ENCODE measurements at regions not wholly inside any gene's neighbourhood (a gene's known extent, or its start where the extent isn't known, plus 50 kb on each side); places are given as distances from the start of the nearest gene placed in this dataset.

DNA sequence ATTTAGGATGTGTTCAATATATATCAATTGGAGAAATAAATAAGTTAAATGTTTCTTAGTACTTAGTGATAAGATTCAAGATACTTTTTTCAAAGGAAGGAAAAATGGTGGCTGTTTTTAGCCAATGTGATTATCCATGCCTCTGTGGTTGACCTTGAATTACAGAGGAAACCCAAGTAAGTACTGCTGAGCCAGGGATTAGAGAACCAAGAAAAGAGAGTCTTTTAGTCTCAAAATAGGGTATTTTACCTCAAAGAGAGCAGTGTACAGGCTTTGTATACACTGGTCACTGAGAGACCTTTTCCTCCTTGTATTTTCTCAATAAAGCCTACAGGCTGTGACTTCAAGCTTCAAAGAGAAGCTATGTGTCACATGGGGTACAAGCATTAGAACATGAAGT lies 1075.3 kb downstream of the ADGRL3 start:
- Histone ChIP-seq H3K27me3 (replicated peaks in 1 of 2; ENCODE audit: control insufficient read depth in 2 of 2, insufficient read depth in 2 of 2, low read length in 1 of 2) (no peaks in the 10 kb centered on the region), H3K79me2 (ENCODE audit: control insufficient read depth, insufficient read depth, low read length) (no peaks in the 10 kb centered on the region), H4K20me1 (ENCODE audit: control insufficient read depth, insufficient read depth) (no peaks in the 10 kb centered on the region), H3K36me3 (ENCODE audit: control insufficient read depth in 2 of 2, insufficient read depth in 2 of 2, low read length in 1 of 2) (no peaks in the 10 kb centered on the region), H3K9ac (ENCODE audit: control insufficient read depth, insufficient read depth, low read length) (no peak overlapping the region), H3K27ac (ENCODE audit: control insufficient read depth, insufficient read depth) (no peak overlapping the region), H3K4me3 (no peak overlapping the region), H3K4me2 (ENCODE audit: control insufficient read depth, insufficient read depth) (no peak overlapping the region), H3K9me3 (replicated peaks; ENCODE audit: control insufficient read depth, insufficient read depth, low read length) (no peaks in the 10 kb centered on the region), H3K4me1 (ENCODE audit: control insufficient read depth, insufficient read depth, low read length) (no peaks in the 10 kb centered on the region), H2AFZ (ENCODE audit: control insufficient read depth, low read depth, low read length) (no peak overlapping the region)
- DNase-seq (ENCODE audit: low read depth, low spot score) (no peak), FAIRE-seq (no peak), ATAC-seq (no peak)
- ChIA-PET POLR2A (interaction anchor here (1.1 kb wide), 1 partner anchor 13 kb away, joined by 3 read pairs; no protein-coding TSS in a partner anchor), CTCF (no interaction called here), RAD21 (ENCODE audit: unreplicated experiment) (no interaction called here), SMC1A (ENCODE audit: uncharacterized antibody, unreplicated experiment) (no interaction called here)
- intact Hi-C loops (cut with micrococcal nuclease; ENCODE audit: unreplicated experiment) (no loop called here), in situ Hi-C loops (cut with MboI) (no loop called here)
- BruUV-seq (replicated peaks): no TSS peak
- TF ChIP-seq RBBP5 (conservative IDR thresholded peaks at IDR 0.05) (no peak), PML (IDR thresholded peaks at IDR 0.05; ENCODE audit: low read length) (no peak), YBX1 (IDR thresholded peaks at IDR 0.05) (no peak), NR2C2 (IDR thresholded peaks at IDR 0.05; ENCODE audit: borderline replicate concordance, control insufficient read depth, insufficient read length, low read depth) (no peak)

DNA sequence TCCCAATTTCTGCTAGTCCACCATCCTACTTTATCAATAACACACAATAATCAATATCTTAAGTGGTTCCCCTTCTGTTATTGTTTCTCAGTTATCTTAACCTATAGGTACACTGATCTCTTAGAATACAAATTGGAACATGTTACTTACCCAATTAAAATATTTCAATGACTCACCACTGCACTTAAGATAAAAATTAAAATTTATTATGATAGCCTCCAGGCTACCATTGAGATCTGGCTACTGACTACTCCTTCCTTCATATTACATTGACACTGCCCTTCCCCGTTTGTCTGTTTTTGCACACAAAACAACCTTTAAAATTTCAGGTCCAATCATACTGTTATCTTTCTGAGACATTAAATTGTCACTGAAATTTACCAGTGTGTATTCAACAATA lies 1074.7 kb downstream of the ADGRL3 start:
- no peak overlapping the region for H3K9ac ChIP-seq (ENCODE audit: control insufficient read depth, insufficient read depth, low read length)
- no peak overlapping the region for H2AFZ ChIP-seq (ENCODE audit: control insufficient read depth, low read depth, low read length)
- no peaks in the 10 kb centered on the region for H3K27me3 ChIP-seq (replicated peaks in 1 of 2; ENCODE audit: control insufficient read depth in 2 of 2, insufficient read depth in 2 of 2, low read length in 1 of 2)
- FAIRE-seq (no peak), ATAC-seq (no peak), DNase-seq (ENCODE audit: low read depth, low spot score) (no peak)
- WGBS (ENCODE audit: insufficient coverage, insufficient replicate concordance, low lambda C conversion rate, missing lambda C conversion rate): 26% methylated on average over 1 of the region's 1 CpG
- RAD21 ChIA-PET (ENCODE audit: unreplicated experiment): no interaction called here
- CTCF ChIA-PET: no interaction called here
- in situ Hi-C loops (cut with MboI) (no loop called here), intact Hi-C loops (cut with micrococcal nuclease; ENCODE audit: unreplicated experiment) (no loop called here)
- no peaks in the 10 kb centered on the region for H3K4me1 ChIP-seq (ENCODE audit: control insufficient read depth, insufficient read depth, low read length)
- no peak overlapping the region for H3K4me3 ChIP-seq
- no peak overlapping the region for H3K4me2 ChIP-seq (ENCODE audit: control insufficient read depth, insufficient read depth)
- no peak overlapping the region for H3K27ac ChIP-seq (ENCODE audit: control insufficient read depth, insufficient read depth)
- no peaks in the 10 kb centered on the region for H3K9me3 ChIP-seq (replicated peaks; ENCODE audit: control insufficient read depth, insufficient read depth, low read length)
- no peaks in the 10 kb centered on the region for H3K36me3 ChIP-seq (ENCODE audit: control insufficient read depth in 2 of 2, insufficient read depth in 2 of 2, low read length in 1 of 2)
- no peaks in the 10 kb centered on the region for H4K20me1 ChIP-seq (ENCODE audit: control insufficient read depth, insufficient read depth)
- TF ChIP-seq SMC3 (IDR thresholded peaks at IDR 0.05; ENCODE audit: borderline replicate concordance, low read length) (no peak), MXI1 (IDR thresholded peaks at IDR 0.05; ENCODE audit: low read depth, low read length) (no peak), TARDBP (IDR thresholded peaks at IDR 0.05; ENCODE audit: borderline replicate concordance) (no peak), RAD51 (IDR thresholded peaks at IDR 0.05) (no peak), ZNF274 (IDR thresholded peaks at IDR 0.05; ENCODE audit: insufficient read depth, insufficient read length) (no peak), SMAD1 (IDR thresholded peaks at IDR 0.05; ENCODE audit: low read depth, partially characterized antibody) (no peak), STAT3 (IDR thresholded peaks at IDR 0.05; ENCODE audit: low read depth, low read length) (no peak), POLR2A (IDR thresholded peaks at IDR 0.05; ENCODE audit: low read depth, low read length) (no peak), NFYA (IDR thresholded peaks at IDR 0.05; ENCODE audit: borderline replicate concordance, low read depth, low read length) (no peak), KAT2A (conservative IDR thresholded peaks at IDR 0.05; ENCODE audit: control insufficient read depth, low read depth, low read length) (no peak), ETV6 (conservative IDR thresholded peaks at IDR 0.05 in 1 of 2, IDR thresholded peaks at IDR 0.05 in 1 of 2; ENCODE audit: borderline replicate concordance in 1 of 2, low read depth in 1 of 2) (no peak), DPF2 (IDR thresholded peaks at IDR 0.05) (no peak)
- TF ChIP-seq, protein P1, sequence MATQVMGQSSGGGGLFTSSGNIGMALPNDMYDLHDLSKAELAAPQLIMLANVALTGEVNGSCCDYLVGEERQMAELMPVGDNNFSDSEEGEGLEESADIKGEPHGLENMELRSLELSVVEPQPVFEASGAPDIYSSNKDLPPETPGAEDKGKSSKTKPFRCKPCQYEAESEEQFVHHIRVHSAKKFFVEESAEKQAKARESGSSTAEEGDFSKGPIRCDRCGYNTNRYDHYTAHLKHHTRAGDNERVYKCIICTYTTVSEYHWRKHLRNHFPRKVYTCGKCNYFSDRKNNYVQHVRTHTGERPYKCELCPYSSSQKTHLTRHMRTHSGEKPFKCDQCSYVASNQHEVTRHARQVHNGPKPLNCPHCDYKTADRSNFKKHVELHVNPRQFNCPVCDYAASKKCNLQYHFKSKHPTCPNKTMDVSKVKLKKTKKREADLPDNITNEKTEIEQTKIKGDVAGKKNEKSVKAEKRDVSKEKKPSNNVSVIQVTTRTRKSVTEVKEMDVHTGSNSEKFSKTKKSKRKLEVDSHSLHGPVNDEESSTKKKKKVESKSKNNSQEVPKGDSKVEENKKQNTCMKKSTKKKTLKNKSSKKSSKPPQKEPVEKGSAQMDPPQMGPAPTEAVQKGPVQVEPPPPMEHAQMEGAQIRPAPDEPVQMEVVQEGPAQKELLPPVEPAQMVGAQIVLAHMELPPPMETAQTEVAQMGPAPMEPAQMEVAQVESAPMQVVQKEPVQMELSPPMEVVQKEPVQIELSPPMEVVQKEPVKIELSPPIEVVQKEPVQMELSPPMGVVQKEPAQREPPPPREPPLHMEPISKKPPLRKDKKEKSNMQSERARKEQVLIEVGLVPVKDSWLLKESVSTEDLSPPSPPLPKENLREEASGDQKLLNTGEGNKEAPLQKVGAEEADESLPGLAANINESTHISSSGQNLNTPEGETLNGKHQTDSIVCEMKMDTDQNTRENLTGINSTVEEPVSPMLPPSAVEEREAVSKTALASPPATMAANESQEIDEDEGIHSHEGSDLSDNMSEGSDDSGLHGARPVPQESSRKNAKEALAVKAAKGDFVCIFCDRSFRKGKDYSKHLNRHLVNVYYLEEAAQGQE (IDR thresholded peaks at IDR 0.05; ENCODE audit: low read depth, low read length): no peak
- BruUV-seq (replicated peaks): no TSS peak
- POLR2A ChIA-PET: no interaction called here
- no peaks in the 10 kb centered on the region for H3K79me2 ChIP-seq (ENCODE audit: control insufficient read depth, insufficient read depth, low read length)
- SMC1A ChIA-PET (ENCODE audit: uncharacterized antibody, unreplicated experiment): interaction anchor here (2.0 kb wide), 1 partner anchor 10 kb away, joined by 5 read pairs; no protein-coding TSS in a partner anchor

Measured in GM12878 (cell line).